HepG2 (cell line): ENCODE measurements at regions not wholly inside any gene's neighbourhood (a gene's known extent, or its start where the extent isn't known, plus 50 kb on each side); places are given as distances from the start of the nearest gene placed in this dataset.
A peak's percentile ranks its signal among the peaks of the same experiment; 100 is the strongest.

Source experiments
- ARID2 ChIP-seq: sonication (generic); formaldehyde crosslinking; IDR thresholded peaks from 2 replicates; pipeline ENCODE4 v1.8.1; 2022; ENCODE audit warnings: mild to moderate bottlenecking, missing genetic modification reagents, borderline replicate concordance
- ARID5B ChIP-seq: IDR thresholded peaks from 2 replicates; pipeline ENCODE4 v1.4.0; 2020; ENCODE audit warnings: mild to moderate bottlenecking, missing genetic modification reagents
- ARNT2 ChIP-seq: sonication (generic); formaldehyde crosslinking; IDR thresholded peaks from 2 replicates; pipeline ENCODE4 v1.8.0; 2022; ENCODE audit warnings: mild to moderate bottlenecking, low read depth, missing genetic modification reagents, moderate library complexity
- BCL6 ChIP-seq: IDR thresholded peaks from 2 replicates; pipeline ENCODE4 v1.6.1; 2016; ENCODE audit warnings: missing genetic modification reagents, missing compliant biosample characterization
- ELF3 ChIP-seq: IDR thresholded peaks from 2 replicates; pipeline ENCODE4 v1.6.1; 2016; ENCODE audit warnings: missing genetic modification reagents, missing compliant biosample characterization
- FOXA1 ChIP-seq, 2 experiments: fragments of 450-650 bp in 1 of 2; sonication (generic) in 1 of 2; formaldehyde crosslinking in 1 of 2; IDR thresholded peaks; 2 replicates each; pipeline versions ENCODE4 v1.4.0 to v1.6.1; 2016 to 2020; ENCODE audit warnings: missing genetic modification reagents in 1 of 2
- HMG20A ChIP-seq: IDR thresholded peaks from 2 replicates; pipeline ENCODE4 v1.6.1; 2016; ENCODE audit warnings: borderline replicate concordance
- ISL2 ChIP-seq: sonication (generic); formaldehyde crosslinking; IDR thresholded peaks from 2 replicates; pipeline ENCODE4 v1.5.0; 2020; ENCODE audit warnings: missing genetic modification reagents
- ISX ChIP-seq: sonication (generic); formaldehyde crosslinking; conservative IDR thresholded peaks from 2 replicates; pipeline ENCODE4 v1.5.0; 2020; ENCODE audit warnings: missing genetic modification reagents
- KMT2B ChIP-seq: IDR thresholded peaks from 2 replicates; pipeline ENCODE4 v1.6.1; 2016; ENCODE audit warnings: missing genetic modification reagents, missing compliant biosample characterization
- MAF1 ChIP-seq: sonication (generic); formaldehyde crosslinking; IDR thresholded peaks from 2 replicates; pipeline ENCODE4 v1.5.0; 2020; ENCODE audit warnings: missing genetic modification reagents, borderline replicate concordance
- NAIF1 ChIP-seq: sonication (generic); formaldehyde crosslinking; IDR thresholded peaks from 2 replicates; pipeline ENCODE4 v1.5.0; 2020; ENCODE audit warnings: mild to moderate bottlenecking, missing genetic modification reagents, borderline replicate concordance
- NCOR1 ChIP-seq: fragments of 200-600 bp; sonication (generic); IDR thresholded peaks from 2 replicates; pipeline ENCODE4 v1.7.0; 2017; ENCODE audit warnings: antibody characterized with exemption, low read length, borderline replicate concordance
- NFKBIZ ChIP-seq: IDR thresholded peaks from 2 replicates; pipeline ENCODE4 v1.6.1; 2018; ENCODE audit warnings: missing genetic modification reagents, missing compliant biosample characterization
- NR2C2 ChIP-seq: sonication (generic); formaldehyde crosslinking; IDR thresholded peaks from 2 replicates; pipeline ENCODE4 v1.4.0; 2020; ENCODE audit warnings: missing genetic modification reagents, mild to moderate bottlenecking, moderate library complexity, borderline replicate concordance
- NR2F1 ChIP-seq, 2 experiments: fragments of 450-650 bp in 1 of 2; formaldehyde crosslinking in 1 of 2; IDR thresholded peaks; 2 replicates each; pipeline versions ENCODE4 v1.5.0 to v1.6.1; 2016 to 2020; ENCODE audit warnings: mild to moderate bottlenecking in 1 of 2, missing compliant biosample characterization in 1 of 2, missing genetic modification reagents in 1 of 2, moderate library complexity in 1 of 2
- NR2F2 ChIP-seq: IDR thresholded peaks from 2 replicates; pipeline ENCODE4 v1.6.1; 2012; ENCODE audit warnings: low read depth, inconsistent platforms, borderline replicate concordance
- RARG ChIP-seq: sonication (generic); formaldehyde crosslinking; IDR thresholded peaks from 2 replicates; pipeline ENCODE4 v1.4.0; 2020; ENCODE audit warnings: low read depth, mild to moderate bottlenecking, missing genetic modification reagents
- RCOR2 ChIP-seq: IDR thresholded peaks from 2 replicates; pipeline ENCODE4 v1.6.1; 2016; ENCODE audit warnings: missing biosample characterization, missing genetic modification reagents
- RXRB ChIP-seq: IDR thresholded peaks from 2 replicates; pipeline ENCODE4 v1.6.1; 2016; ENCODE audit warnings: borderline replicate concordance, missing genetic modification reagents, missing compliant biosample characterization
- YY1 ChIP-seq: IDR thresholded peaks from 2 replicates; pipeline ENCODE4 v1.6.1; 2011; ENCODE audit warnings: low read length, low read depth, moderate library complexity, mild to moderate bottlenecking; ENCODE audit not compliant: insufficient read depth, insufficient replicate concordance
- ZBTB7B ChIP-seq: sonication (generic); formaldehyde crosslinking; IDR thresholded peaks from 2 replicates; pipeline ENCODE4 v1.4.0; 2020; ENCODE audit warnings: missing genetic modification reagents
- ZFAT ChIP-seq: sonication (generic); formaldehyde crosslinking; conservative IDR thresholded peaks from 2 replicates; pipeline ENCODE4 v1.8.1; 2023; ENCODE audit warnings: missing genetic modification reagents, inconsistent platforms
- ZFP1 ChIP-seq: IDR thresholded peaks from 2 replicates; pipeline ENCODE4 v1.6.1; 2016
- ZNF180 ChIP-seq: sonication (generic); formaldehyde crosslinking; IDR thresholded peaks from 2 replicates; pipeline ENCODE4 v1.4.0; 2020; ENCODE audit warnings: low read depth, missing genetic modification reagents, borderline replicate concordance
- ZNF333 ChIP-seq: sonication (generic); formaldehyde crosslinking; IDR thresholded peaks from 2 replicates; pipeline ENCODE4 v1.4.0; 2020; ENCODE audit warnings: mild to moderate bottlenecking, missing genetic modification reagents, borderline replicate concordance
- ZNF430 ChIP-seq: sonication (generic); formaldehyde crosslinking; IDR thresholded peaks from 2 replicates; pipeline ENCODE4 v1.9.0; 2021; ENCODE audit warnings: mild to moderate bottlenecking, missing genetic modification reagents
- ZNF557 ChIP-seq: sonication (generic); formaldehyde crosslinking; IDR thresholded peaks from 2 replicates; pipeline ENCODE4 v1.4.0; 2020; ENCODE audit warnings: missing genetic modification reagents
- ZNF644 ChIP-seq: IDR thresholded peaks from 2 replicates; pipeline ENCODE4 v1.6.1; 2016; ENCODE audit warnings: low read depth

- TF ChIP-seq ISL2 (CRISPR knock-in tag) (peak; percentile 65; the same call in 1 of the 2 replicates), YY1 (no peak), BCL6 (CRISPR knock-in tag) (peak; percentile 72; the same call in 1 of the 2 replicates), KMT2B (CRISPR knock-in tag) (no peak), ZNF180 (CRISPR knock-in tag) (no peak), MAF1 (CRISPR knock-in tag) (no peak), FOXA1 (IDR thresholded peaks at IDR 0.05) (no peak), FOXA1 (CRISPR knock-in tag; IDR thresholded peaks at IDR 0.05) (peak; percentile 33; the same call in 1 of the 2 replicates), ZNF644 (peak; percentile 86; the same call in 1 of the 2 replicates), ZNF430 (CRISPR knock-in tag) (no peak), RARG (no peak), ZBTB7B (CRISPR knock-in tag) (0 out of 2 replicates have a peak, but pooled peaks have one; percentile 38), ZFAT (CRISPR knock-in tag) (no peak), NFKBIZ (CRISPR knock-in tag) (0 out of 2 replicates have a peak, but pooled peaks have one; percentile 30), NR2F1 (CRISPR knock-in tag; IDR thresholded peaks at IDR 0.05) (peak in 1 of 2 experiments; percentile 50; a peak in 1 of 4 replicates), ARNT2 (CRISPR knock-in tag) (no peak), ARID2 (no peak), NR2C2 (CRISPR knock-in tag) (peak; percentile 47; the same call in 1 of the 2 replicates), ZNF333 (CRISPR knock-in tag) (no peak), NAIF1 (CRISPR knock-in tag) (no peak), ISX (CRISPR knock-in tag) (no peak), RXRB (peak; percentile 66; the same call in 1 of the 2 replicates), NR2F2 (peak; percentile 38; the same call in 1 of the 2 replicates), ELF3 (CRISPR knock-in tag) (peak; percentile 44; the same call in 1 of the 2 replicates), ZFP1 (CRISPR knock-in tag) (no peak), ZNF557 (no peak), RCOR2 (peak; percentile 46; the same call in 1 of the 2 replicates), NCOR1 (peak; percentile 23; the same call in 1 of the 2 replicates), HMG20A (CRISPR knock-in tag) (peak; percentile 74), ARID5B (CRISPR knock-in tag) (peak; percentile 86)
Observed at GRCh38 chr9:82604947-82605656, 457.8 kb downstream of the RASEF start (continued).
